HepG2 (cell line): ENCODE measurements at regions not wholly inside any gene's neighbourhood (a gene's known extent, or its start where the extent isn't known, plus 50 kb on each side); places are given as distances from the start of the nearest gene placed in this dataset.

Experiments used
- CAMTA2 ChIP-seq: sonication (generic); formaldehyde crosslinking; IDR thresholded peaks from 2 replicates; pipeline ENCODE4 v1.4.0; 2020; ENCODE audit warnings: mild to moderate bottlenecking, missing genetic modification reagents, borderline replicate concordance
- MZF1 ChIP-seq: sonication (generic); formaldehyde crosslinking; IDR thresholded peaks from 2 replicates; pipeline ENCODE4 v1.8.1; 2023; ENCODE audit warnings: mild to moderate bottlenecking, missing genetic modification reagents, borderline replicate concordance
- RXRA ChIP-seq: sonication (generic); formaldehyde crosslinking; IDR thresholded peaks from 2 replicates; pipeline ENCODE4 v1.5.1; 2020; ENCODE audit warnings: missing genetic modification reagents
- SRSF9 ChIP-seq: fragments of 200-400 bp; formaldehyde crosslinking; IDR thresholded peaks from 2 replicates; pipeline ENCODE4 v1.6.1; 2018; ENCODE audit warnings: borderline replicate concordance, mild to moderate bottlenecking, low read depth, low read length; ENCODE audit not compliant: insufficient read depth, poor library complexity, severe bottlenecking
- YEATS4 ChIP-seq: sonication (generic); formaldehyde crosslinking; IDR thresholded peaks from 2 replicates; pipeline ENCODE4 v1.4.0; 2020; ENCODE audit warnings: missing genetic modification reagents, borderline replicate concordance
- TF ChIP-seq, protein P1 (sequence below), 2 experiments: IDR thresholded peaks; 2 replicates each; pipeline ENCODE4 v1.6.1; 2011 to 2012; ENCODE audit warnings: low read length in 2 of 2, borderline replicate concordance in 1 of 2, low read depth in 1 of 2, mild to moderate bottlenecking in 1 of 2, moderate library complexity in 1 of 2
- TF ChIP-seq, protein P2 (sequence below): sonication (generic); formaldehyde crosslinking; IDR thresholded peaks from 2 replicates; pipeline ENCODE4 v1.5.0; 2020; ENCODE audit warnings: mild to moderate bottlenecking, missing genetic modification reagents, moderate library complexity

- no peak for TF ChIP-seq SRSF9
- no peak for TF ChIP-seq MZF1 (CRISPR knock-in tag)
- no peak for TF ChIP-seq CAMTA2 (CRISPR knock-in tag)
- no peak for TF ChIP-seq YEATS4 (CRISPR knock-in tag)
- TF ChIP-seq, protein P1, sequence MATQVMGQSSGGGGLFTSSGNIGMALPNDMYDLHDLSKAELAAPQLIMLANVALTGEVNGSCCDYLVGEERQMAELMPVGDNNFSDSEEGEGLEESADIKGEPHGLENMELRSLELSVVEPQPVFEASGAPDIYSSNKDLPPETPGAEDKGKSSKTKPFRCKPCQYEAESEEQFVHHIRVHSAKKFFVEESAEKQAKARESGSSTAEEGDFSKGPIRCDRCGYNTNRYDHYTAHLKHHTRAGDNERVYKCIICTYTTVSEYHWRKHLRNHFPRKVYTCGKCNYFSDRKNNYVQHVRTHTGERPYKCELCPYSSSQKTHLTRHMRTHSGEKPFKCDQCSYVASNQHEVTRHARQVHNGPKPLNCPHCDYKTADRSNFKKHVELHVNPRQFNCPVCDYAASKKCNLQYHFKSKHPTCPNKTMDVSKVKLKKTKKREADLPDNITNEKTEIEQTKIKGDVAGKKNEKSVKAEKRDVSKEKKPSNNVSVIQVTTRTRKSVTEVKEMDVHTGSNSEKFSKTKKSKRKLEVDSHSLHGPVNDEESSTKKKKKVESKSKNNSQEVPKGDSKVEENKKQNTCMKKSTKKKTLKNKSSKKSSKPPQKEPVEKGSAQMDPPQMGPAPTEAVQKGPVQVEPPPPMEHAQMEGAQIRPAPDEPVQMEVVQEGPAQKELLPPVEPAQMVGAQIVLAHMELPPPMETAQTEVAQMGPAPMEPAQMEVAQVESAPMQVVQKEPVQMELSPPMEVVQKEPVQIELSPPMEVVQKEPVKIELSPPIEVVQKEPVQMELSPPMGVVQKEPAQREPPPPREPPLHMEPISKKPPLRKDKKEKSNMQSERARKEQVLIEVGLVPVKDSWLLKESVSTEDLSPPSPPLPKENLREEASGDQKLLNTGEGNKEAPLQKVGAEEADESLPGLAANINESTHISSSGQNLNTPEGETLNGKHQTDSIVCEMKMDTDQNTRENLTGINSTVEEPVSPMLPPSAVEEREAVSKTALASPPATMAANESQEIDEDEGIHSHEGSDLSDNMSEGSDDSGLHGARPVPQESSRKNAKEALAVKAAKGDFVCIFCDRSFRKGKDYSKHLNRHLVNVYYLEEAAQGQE (IDR thresholded peaks at IDR 0.05; ENCODE audit: borderline replicate concordance in 1 of 2, low read depth in 1 of 2, low read length in 2 of 2): no peak
- TF ChIP-seq RXRA (CRISPR knock-in tag): no peak
- TF ChIP-seq, protein P2, sequence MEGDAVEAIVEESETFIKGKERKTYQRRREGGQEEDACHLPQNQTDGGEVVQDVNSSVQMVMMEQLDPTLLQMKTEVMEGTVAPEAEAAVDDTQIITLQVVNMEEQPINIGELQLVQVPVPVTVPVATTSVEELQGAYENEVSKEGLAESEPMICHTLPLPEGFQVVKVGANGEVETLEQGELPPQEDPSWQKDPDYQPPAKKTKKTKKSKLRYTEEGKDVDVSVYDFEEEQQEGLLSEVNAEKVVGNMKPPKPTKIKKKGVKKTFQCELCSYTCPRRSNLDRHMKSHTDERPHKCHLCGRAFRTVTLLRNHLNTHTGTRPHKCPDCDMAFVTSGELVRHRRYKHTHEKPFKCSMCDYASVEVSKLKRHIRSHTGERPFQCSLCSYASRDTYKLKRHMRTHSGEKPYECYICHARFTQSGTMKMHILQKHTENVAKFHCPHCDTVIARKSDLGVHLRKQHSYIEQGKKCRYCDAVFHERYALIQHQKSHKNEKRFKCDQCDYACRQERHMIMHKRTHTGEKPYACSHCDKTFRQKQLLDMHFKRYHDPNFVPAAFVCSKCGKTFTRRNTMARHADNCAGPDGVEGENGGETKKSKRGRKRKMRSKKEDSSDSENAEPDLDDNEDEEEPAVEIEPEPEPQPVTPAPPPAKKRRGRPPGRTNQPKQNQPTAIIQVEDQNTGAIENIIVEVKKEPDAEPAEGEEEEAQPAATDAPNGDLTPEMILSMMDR: no peak
Measured at GRCh38 chrX:16251782-16252181, 84.5 kb downstream of the MAGEB17 start.
